Endothelial cell of umbilical vein (primary cell): ENCODE measurements at regions not wholly inside any gene's neighbourhood (a gene's known extent, or its start where the extent isn't known, plus 50 kb on each side); places are given as distances from the start of the nearest gene placed in this dataset.

Source experiments
- BruUV-seq: library from RNA; stranded (reverse); fragments of 400-500 nt; replicated peaks from 2 replicates; lab custom pipeline; 2021; lab: Mats Ljungman, UMichigan
- CTCF ChIA-PET: fragments of 300-600, 350-600 bp; sonication (Branson Sonifier 250); formaldehyde crosslinking; loops from one replicate; lab custom pipeline; 2021; ENCODE audit warnings: antibody characterized with exemption, inconsistent platforms; lab: Charles Lee
- POLR2A ChIA-PET: fragments of 300-600, 350-600 bp; sonication (Branson Sonifier 250); formaldehyde crosslinking; loops from one replicate; lab custom pipeline; 2021; ENCODE audit warnings: antibody characterized with exemption, inconsistent platforms; lab: Charles Lee
- DNase-seq: peaks from one replicate; pipeline ENCODE4 v3.0.0-alpha.2; 2011; ENCODE audit warnings: low read depth, low spot score
- FAIRE-seq: peaks from 2 replicates; lab custom pipeline; 2011; peaks lifted over from hg19 to GRCh38; lab: Jason Lieb, UNC
- H2AFZ ChIP-seq: 2 replicates; pipeline ENCODE4 v1.6.0; 2012; ENCODE audit warnings: low read depth, low read length, control low read depth, inconsistent platforms
- H3K27ac ChIP-seq: 2 replicates; pipeline ENCODE4 v1.5.1; 2011; ENCODE audit warnings: low read depth, mild to moderate bottlenecking, control low read depth, low read length, moderate library complexity; ENCODE audit not compliant: insufficient read depth
- H3K27me3 ChIP-seq, 2 experiments: 2 replicates each; pipeline versions ENCODE4 v1.6.0 to v1.6.1; 2011; ENCODE audit warnings: low read length in 2 of 2, mixed read lengths in 1 of 2; ENCODE audit not compliant: control insufficient read depth in 2 of 2, insufficient read depth in 2 of 2
- H3K36me3 ChIP-seq, 2 experiments: 2 replicates in 1 of 2; 3 replicates in 1 of 2; pipeline ENCODE4 v1.5.1; 2011; ENCODE audit warnings: low read length in 2 of 2, mild to moderate bottlenecking in 1 of 2, moderate library complexity in 1 of 2; ENCODE audit not compliant: control insufficient read depth in 2 of 2, insufficient read depth in 2 of 2; ENCODE audit errors: extremely low read depth in 1 of 2
- H3K4me1 ChIP-seq: 3 replicates; pipeline ENCODE4 v1.5.1; 2011; ENCODE audit warnings: mild to moderate bottlenecking, low read length; ENCODE audit not compliant: control insufficient read depth, insufficient read depth; ENCODE audit errors: extremely low read depth
- H3K4me2 ChIP-seq: 2 replicates; pipeline ENCODE4 v1.6.1; 2011; ENCODE audit warnings: low read length, control low read depth, mixed read lengths; ENCODE audit not compliant: insufficient read depth
- H3K4me3 ChIP-seq, 3 experiments: fragments of 200-600 bp in 1 of 3; sonication (generic), shearing (Covaris generic) in 1 of 3; replicated peaks in 1 of 3; 2 replicates each; pipeline ENCODE4 v1.5.1; 2011 to 2016; ENCODE audit warnings: control low read depth in 3 of 3, low read length in 3 of 3, mild to moderate bottlenecking in 2 of 3, inconsistent platforms in 1 of 3, low read depth in 1 of 3, moderate library complexity in 1 of 3; ENCODE audit not compliant: insufficient read depth in 1 of 3
- H3K79me2 ChIP-seq: 2 replicates; pipeline ENCODE4 v1.6.0; 2012; ENCODE audit warnings: low read length, inconsistent platforms; ENCODE audit not compliant: control insufficient read depth, insufficient read depth
- H3K9ac ChIP-seq: replicated peaks from 2 replicates; pipeline ENCODE3; 2011; ENCODE audit warnings: low read length, control low read depth; ENCODE audit not compliant: insufficient read depth; ENCODE audit errors: extremely low read depth
- H3K9me1 ChIP-seq: replicated peaks from 3 replicates; pipeline ENCODE4 v1.6.0; 2011; ENCODE audit warnings: mild to moderate bottlenecking, low read length; ENCODE audit not compliant: control insufficient read depth, insufficient read depth; ENCODE audit errors: extremely low read depth
- H3K9me3 ChIP-seq: replicated peaks from 2 replicates; pipeline ENCODE4 v1.5.1; 2012; ENCODE audit warnings: low read length, inconsistent platforms; ENCODE audit not compliant: control insufficient read depth, insufficient read depth
- H4K20me1 ChIP-seq: replicated peaks from 2 replicates; pipeline ENCODE3; 2011; ENCODE audit warnings: mild to moderate bottlenecking, low read length; ENCODE audit not compliant: control insufficient read depth, insufficient read depth; ENCODE audit errors: extremely low read depth
- CTCF ChIP-seq, 2 donors: IDR thresholded peaks; 1 replicate in 1 of 2; 2 replicates in 1 of 2; pipeline ENCODE4 v1.5.1; 2011; ENCODE audit warnings: low read length in 2 of 2, mild to moderate bottlenecking in 2 of 2, moderate library complexity in 2 of 2, control low read depth in 1 of 2, inconsistent platforms in 1 of 2, low read depth in 1 of 2; ENCODE audit not compliant: insufficient read depth in 1 of 2; ENCODE audit errors: extremely low read depth in 1 of 2
- EZH2 ChIP-seq: IDR thresholded peaks from 2 replicates; pipeline ENCODE4 v1.6.1; 2012; ENCODE audit warnings: borderline replicate concordance, low read depth, mild to moderate bottlenecking, moderate library complexity, low read length, inconsistent platforms; ENCODE audit not compliant: severe bottlenecking
- FOS ChIP-seq: IDR thresholded peaks from 2 replicates; pipeline ENCODE4 v1.6.1; 2011; ENCODE audit warnings: mild to moderate bottlenecking, low read length, moderate library complexity, borderline replicate concordance; ENCODE audit not compliant: insufficient read depth
- GATA2 ChIP-seq: IDR thresholded peaks from 2 replicates; pipeline ENCODE4 v1.7.0; 2011; ENCODE audit warnings: low read depth, mild to moderate bottlenecking, moderate library complexity, mixed read lengths, low read length; ENCODE audit not compliant: insufficient read length, insufficient read depth
- JUN ChIP-seq: IDR thresholded peaks from 2 replicates; pipeline ENCODE4 v1.6.1; 2011; ENCODE audit warnings: borderline replicate concordance, low read depth; ENCODE audit not compliant: insufficient read length, insufficient read depth
- MAX ChIP-seq: IDR thresholded peaks from 2 replicates; pipeline ENCODE4 v1.6.1; 2011; ENCODE audit not compliant: insufficient read depth, insufficient read length
- MYC ChIP-seq: IDR thresholded peaks from one replicate; pipeline ENCODE4 v1.6.1; 2011; ENCODE audit warnings: mild to moderate bottlenecking, low read depth, low read length
- POLR2A ChIP-seq: IDR thresholded peaks from 2 replicates; pipeline ENCODE4 v1.6.1; 2012; ENCODE audit warnings: low read depth, mild to moderate bottlenecking, control low read depth, low read length
- POLR2AphosphoS5 ChIP-seq: IDR thresholded peaks from 2 replicates; pipeline ENCODE4 v1.6.1; 2012; ENCODE audit warnings: low read depth, mild to moderate bottlenecking, control low read depth, low read length, moderate library complexity; ENCODE audit not compliant: insufficient read depth
- dilution Hi-C: fragments of 300-500 bp; cut with MboI; formaldehyde crosslinking; loops from one replicate; pipeline ENCODE4 v1.15.0; 2019; ENCODE audit warnings: low sequenced_read_pairs; ENCODE audit not compliant: extremely low pct_ligation_motif_present
- intact Hi-C: fragments of 100-400 bp; cut with micrococcal nuclease; formaldehyde crosslinking; loops from one replicate; pipeline ENCODE4 v1.10.0; 2022

GRCh38 chr9:38286357-38286756, 106.1 kb upstream of the ALDH1B1 start:
- Histone ChIP-seq H3K27me3 (peaks cover 0 to 9% of the 10 kb centered on the region in 2 experiments), H3K36me3 (no peaks in the 10 kb centered on the region), H3K4me1 (no peaks in the 10 kb centered on the region), H3K27ac (no peak overlapping the region), H3K4me2 (no peak overlapping the region), H2AFZ (no peak overlapping the region), H3K9ac (no peak overlapping the region), H4K20me1 (no peaks in the 10 kb centered on the region), H3K9me1 (no peaks in the 10 kb centered on the region), H3K79me2 (no peaks in the 10 kb centered on the region), H3K4me3 (no peak overlapping the region), H3K9me3 (no peaks in the 10 kb centered on the region)
- TF ChIP-seq MAX (no peak), JUN (no peak), GATA2 (no peak), POLR2AphosphoS5 (no peak), CTCF (IDR thresholded peaks at IDR 0.05; ENCODE audit: extremely low read depth in 1 of 2, insufficient read depth in 1 of 2, low read depth in 1 of 2, low read length in 2 of 2) (no peak), POLR2A (no peak), EZH2 (no peak), MYC (no peak), FOS (no peak)
- DNase-seq: no peak
- dilution Hi-C loops (no loop called here), intact Hi-C loops (no loop called here)
- no TSS peak for BruUV-seq
- no peak for FAIRE-seq
- POLR2A ChIA-PET: no interaction called here
- CTCF ChIA-PET: no interaction called here
